Upper lobe of left lung (tissue), 6 donors: ENCODE measurements at regions not wholly inside any gene's neighbourhood (a gene's known extent, or its start where the extent isn't known, plus 50 kb on each side); places are given as distances from the start of the nearest gene placed in this dataset.

Experiments
- ATAC-seq, 2 donors: fragments of 200-7000 bp; cut with Tn5 transposase; one replicate each; pipeline ENCODE4 v1.9.1; 2022; ENCODE audit warnings: mild to moderate bottlenecking in 2 of 2, moderate library complexity in 2 of 2; ENCODE audit not compliant: low FRiP score in 2 of 2
- DNase-seq, 2 donors: peaks; one replicate each; pipeline ENCODE4 v3.0.0-alpha.2; 2019 to 2020
- H3K27ac ChIP-seq, 4 donors: fragments of 200-600 bp; sonication (generic); one replicate each; pipeline ENCODE4 v1.5.1; 2016 to 2019
- H3K27me3 ChIP-seq, 4 donors: fragments of 200-600 bp; sonication (generic); one replicate each; pipeline ENCODE4 v1.5.1; 2017 to 2019
- H3K36me3 ChIP-seq, 4 donors: fragments of 200-600 bp; sonication (generic); one replicate each; pipeline ENCODE4 v1.5.1; 2016 to 2019
- H3K4me1 ChIP-seq, 4 donors: fragments of 200-600 bp; sonication (generic); one replicate each; pipeline ENCODE4 v1.5.1; 2018 to 2019
- H3K4me3 ChIP-seq, 4 donors: fragments of 200-600 bp; sonication (generic); one replicate each; pipeline ENCODE4 v1.5.1; 2017 to 2019; ENCODE audit warnings: mild to moderate bottlenecking in 2 of 4, moderate library complexity in 1 of 4
- H3K9me3 ChIP-seq, 4 donors: fragments of 200-600 bp; sonication (generic); one replicate each; pipeline ENCODE4 v1.5.1; 2018 to 2019
- CTCF ChIP-seq, 6 experiments: fragments of 450-650 bp in 4 of 6; fragments of 200-600 bp in 2 of 6; sonication (generic) in 2 of 6; IDR thresholded peaks; one replicate each; pipeline ENCODE4 v1.5.1; 2016 to 2019; ENCODE audit warnings: antibody characterized with exemption in 6 of 6
- EP300 ChIP-seq, 4 donors: sonication (generic); formaldehyde crosslinking; IDR thresholded peaks; one replicate each; pipeline ENCODE4 v1.5.1; 2017; ENCODE audit warnings: antibody characterized with exemption in 4 of 4, control low read depth in 2 of 4
- POLR2A ChIP-seq, 4 donors: fragments of 450-650 bp; IDR thresholded peaks; one replicate each; pipeline ENCODE4 v1.5.1; 2016 to 2017; ENCODE audit warnings: antibody characterized with exemption in 4 of 4, mild to moderate bottlenecking in 2 of 4
- POLR2AphosphoS5 ChIP-seq, 2 donors: sonication (generic); formaldehyde crosslinking; IDR thresholded peaks; one replicate each; pipeline ENCODE4 v1.5.1; 2017; ENCODE audit warnings: antibody characterized with exemption in 2 of 2
- WGBS, 2 donors: methylation state at CpG; one replicate each; pipeline ENCODE4 v1.1.5; 2017 to 2018; 5-methylcytosine and 5-hydroxymethylcytosine counted together
- donor health status: DM: no; HTN: no; CAD: no; lungs with moderate emphysema.
- donor health status: DM: no; HTN: yes; CAD: no; lungs with severe emphysema.

GRCh38 chr5:167945542-167946384 lies 345.7 kb upstream of the WWC1 start:
- H3K4me3 ChIP-seq: no peak overlapping the region
- no peaks in the 10 kb centered on the region for H3K9me3 ChIP-seq
- peak in 1 of 2 donors; percentile 42 for ATAC-seq
- 83% methylated on average over 14 of the region's 14 CpGs for WGBS, 2 donors
- no peak for TF ChIP-seq POLR2A (IDR thresholded peaks at IDR 0.05)
- TF ChIP-seq CTCF (IDR thresholded peaks at IDR 0.05): no peak
- no peak for TF ChIP-seq EP300 (IDR thresholded peaks at IDR 0.05)
- DNase-seq: no peak
- H3K27ac ChIP-seq: no peak overlapping the region
- no peaks in the 10 kb centered on the region for H3K27me3 ChIP-seq
- no peaks in the 10 kb centered on the region for H3K36me3 ChIP-seq
- H3K4me1 ChIP-seq: no peaks in the 10 kb centered on the region

- 39 to 55% methylated on average over 1 of the region's 1 CpG for WGBS, 2 donors
- TF ChIP-seq POLR2A (IDR thresholded peaks at IDR 0.05): no peak
- no peak for TF ChIP-seq EP300 (IDR thresholded peaks at IDR 0.05)
- no peak for TF ChIP-seq POLR2AphosphoS5 (IDR thresholded peaks at IDR 0.05)
- no peak for TF ChIP-seq CTCF (IDR thresholded peaks at IDR 0.05)
- H3K27ac ChIP-seq: no peak overlapping the region
These were observed 344.1 kb upstream of the WWC1 start for GRCh38 chr5:167947306-167947705.

GRCh38 chr5:167948251-167948650 lies 343.2 kb upstream of the WWC1 start:
- DNase-seq (no peak), ATAC-seq (no peak)
- no peak overlapping the region for H3K4me3 ChIP-seq
- H3K36me3 ChIP-seq: no peaks in the 10 kb centered on the region
- TF ChIP-seq POLR2AphosphoS5 (IDR thresholded peaks at IDR 0.05): no peak
- H3K9me3 ChIP-seq: no peaks in the 10 kb centered on the region
- WGBS, 2 donors: 52 to 63% methylated on average over 3 of the region's 3 CpGs
- no peaks in the 10 kb centered on the region for H3K4me1 ChIP-seq
- no peak overlapping the region for H3K27ac ChIP-seq
- no peaks in the 10 kb centered on the region for H3K27me3 ChIP-seq

More at GRCh38 chr5:167947306-167947705, 344.1 kb upstream of the WWC1 start:
- no peaks in the 10 kb centered on the region for H3K4me1 ChIP-seq
- no peaks in the 10 kb centered on the region for H3K36me3 ChIP-seq
- no peaks in the 10 kb centered on the region for H3K27me3 ChIP-seq
- no peaks in the 10 kb centered on the region for H3K9me3 ChIP-seq
- ATAC-seq (no peak), DNase-seq (no peak)
- H3K4me3 ChIP-seq: no peak overlapping the region

GRCh38 chr5:167949435-167949834 lies 342.0 kb upstream of the WWC1 start:
- no peak for ATAC-seq
- H3K27ac ChIP-seq: no peak overlapping the region
- 84 to 86% methylated on average over 3 of the region's 3 CpGs for WGBS, 2 donors

More at GRCh38 chr5:167949435-167949834, 342.0 kb upstream of the WWC1 start:
- H3K27me3 ChIP-seq: no peaks in the 10 kb centered on the region
- TF ChIP-seq CTCF (IDR thresholded peaks at IDR 0.05): no peak
- no peak for TF ChIP-seq POLR2AphosphoS5 (IDR thresholded peaks at IDR 0.05)
- no peak for TF ChIP-seq EP300 (IDR thresholded peaks at IDR 0.05)
- TF ChIP-seq POLR2A (IDR thresholded peaks at IDR 0.05): no peak
- no peaks in the 10 kb centered on the region for H3K36me3 ChIP-seq
- no peaks in the 10 kb centered on the region for H3K4me1 ChIP-seq
- H3K9me3 ChIP-seq: no peaks in the 10 kb centered on the region
- DNase-seq: no peak
- H3K4me3 ChIP-seq: no peak overlapping the region
